Endothelial cell (in vitro differentiated cells): ENCODE measurements at regions not wholly inside any gene's neighbourhood (a gene's known extent, or its start where the extent isn't known, plus 50 kb on each side); places are given as distances from the start of the nearest gene placed in this dataset.

ENCODE experiments used
- DNase-seq: peaks from one replicate; pipeline ENCODE4 v3.0.0; 2021; ENCODE audit warnings: low spot score
- H3K27ac Mint-ChIP-seq: one replicate; pipeline ENCODE4 v1.8.0; 2021; ENCODE audit warnings: mixed read lengths, inconsistent platforms; ENCODE audit not compliant: unreplicated experiment
- H3K27me3 Mint-ChIP-seq: one replicate; pipeline ENCODE4 v1.8.0; 2021; ENCODE audit warnings: mild to moderate bottlenecking, moderate library complexity, mixed read lengths, inconsistent platforms; ENCODE audit not compliant: unreplicated experiment
- H3K36me3 Mint-ChIP-seq: one replicate; pipeline ENCODE4 v1.8.0; 2021; ENCODE audit warnings: mild to moderate bottlenecking, low read depth, mixed read lengths, inconsistent platforms; ENCODE audit not compliant: unreplicated experiment
- H3K4me1 Mint-ChIP-seq: one replicate; pipeline ENCODE4 v1.8.0; 2021; ENCODE audit warnings: mild to moderate bottlenecking, mixed read lengths, inconsistent platforms; ENCODE audit not compliant: unreplicated experiment
- H3K4me3 Mint-ChIP-seq: one replicate; pipeline ENCODE4 v1.8.0; 2021; ENCODE audit warnings: mild to moderate bottlenecking, mixed read lengths, inconsistent platforms; ENCODE audit not compliant: unreplicated experiment
- H3K9me3 Mint-ChIP-seq: one replicate; pipeline ENCODE4 v1.8.0; 2021; ENCODE audit warnings: mixed read lengths, inconsistent platforms; ENCODE audit not compliant: unreplicated experiment
- CTCF ChIP-seq: fragments of 200-600 bp; sonication (generic); IDR thresholded peaks from one replicate; pipeline ENCODE4 v1.5.0; 2021; ENCODE audit warnings: antibody characterized with exemption; ENCODE audit not compliant: unreplicated experiment

GRCh38 chr4:97370568-97370967 is 772.7 kb downstream of the STPG2 start:
- Mint-ChIP-seq H3K27me3 (no peaks in the 10 kb centered on the region), H3K4me3 (no peak overlapping the region), H3K36me3 (no peaks in the 10 kb centered on the region), H3K27ac (no peak overlapping the region), H3K9me3 (no peaks in the 10 kb centered on the region), H3K4me1 (no peaks in the 10 kb centered on the region)
- TF ChIP-seq CTCF: no peak
- DNase-seq: no peak

GRCh38 chr4:97374526-97374925 is 768.8 kb downstream of the STPG2 start:
- no peak overlapping the region for H3K27ac Mint-ChIP-seq
- no peak overlapping the region for H3K4me3 Mint-ChIP-seq
- H3K36me3 Mint-ChIP-seq: no peaks in the 10 kb centered on the region
- DNase-seq: no peak
- no peaks in the 10 kb centered on the region for H3K9me3 Mint-ChIP-seq
- no peaks in the 10 kb centered on the region for H3K4me1 Mint-ChIP-seq
- H3K27me3 Mint-ChIP-seq: no peaks in the 10 kb centered on the region
- no peak for TF ChIP-seq CTCF

- no peak for DNase-seq
- no peaks in the 10 kb centered on the region for H3K9me3 Mint-ChIP-seq
- no peak overlapping the region for H3K4me3 Mint-ChIP-seq
- H3K27ac Mint-ChIP-seq: no peak overlapping the region
- no peak for TF ChIP-seq CTCF
- no peaks in the 10 kb centered on the region for H3K36me3 Mint-ChIP-seq
- H3K4me1 Mint-ChIP-seq: no peaks in the 10 kb centered on the region
- peaks cover 4% of the 10 kb centered on the region for H3K27me3 Mint-ChIP-seq
These were observed 756.3 kb downstream of the STPG2 start for GRCh38 chr4:97386969-97387368.

- DNase-seq: no peak
- Mint-ChIP-seq H3K27ac (no peak overlapping the region), H3K4me3 (no peak overlapping the region), H3K27me3 (no peaks in the 10 kb centered on the region), H3K9me3 (no peaks in the 10 kb centered on the region), H3K4me1 (peaks cover 3% of the 10 kb centered on the region), H3K36me3 (no peaks in the 10 kb centered on the region)
- TF ChIP-seq CTCF: no peak
These were observed 748.6 kb downstream of the STPG2 start for GRCh38 chr4:97394653-97395052.

- H3K36me3 Mint-ChIP-seq: no peaks in the 10 kb centered on the region
- no peak for TF ChIP-seq CTCF
- no peaks in the 10 kb centered on the region for H3K9me3 Mint-ChIP-seq
- no peak for DNase-seq
- H3K4me3 Mint-ChIP-seq: no peak overlapping the region
- H3K27me3 Mint-ChIP-seq: no peaks in the 10 kb centered on the region
- H3K4me1 Mint-ChIP-seq: peaks cover 3% of the 10 kb centered on the region
- no peak overlapping the region for H3K27ac Mint-ChIP-seq
These were observed 747.2 kb downstream of the STPG2 start for GRCh38 chr4:97396097-97396496.
